Spleen (tissue), 7 donors: ENCODE measurements at regions not wholly inside any gene's neighbourhood (a gene's known extent, or its start where the extent isn't known, plus 50 kb on each side); places are given as distances from the start of the nearest gene placed in this dataset.

Experiments used
- POLR2A ChIP-seq, 3 donors: fragments of 450-650 bp; IDR thresholded peaks; one replicate each; pipeline ENCODE4 v1.5.1; 2017; ENCODE audit warnings: antibody characterized with exemption in 3 of 3, mild to moderate bottlenecking in 1 of 3
- TF ChIP-seq, protein P1 (sequence below), 11 experiments: fragments of 200-600 bp in 7 of 11; fragments of 450-650 bp in 4 of 11; sonication (generic) in 4 of 11; IDR thresholded peaks in 8 of 11; conservative IDR thresholded peaks in 3 of 11; 1 replicate in 7 of 11; 2 replicates in 4 of 11; pipeline versions ENCODE4 v1.4.0 to v1.8.0; 2016 to 2021; ENCODE audit warnings: antibody characterized with exemption in 11 of 11, inconsistent platforms in 4 of 11, mild to moderate bottlenecking in 1 of 11
- donor health status: DM: no; HTN: no; CAD: no; lungs with moderate emphysema.
- donor health status: DM: no; HTN: no; CAD: no.
- donor health status: DM: no; HTN: no; CAD: no.

DNA sequence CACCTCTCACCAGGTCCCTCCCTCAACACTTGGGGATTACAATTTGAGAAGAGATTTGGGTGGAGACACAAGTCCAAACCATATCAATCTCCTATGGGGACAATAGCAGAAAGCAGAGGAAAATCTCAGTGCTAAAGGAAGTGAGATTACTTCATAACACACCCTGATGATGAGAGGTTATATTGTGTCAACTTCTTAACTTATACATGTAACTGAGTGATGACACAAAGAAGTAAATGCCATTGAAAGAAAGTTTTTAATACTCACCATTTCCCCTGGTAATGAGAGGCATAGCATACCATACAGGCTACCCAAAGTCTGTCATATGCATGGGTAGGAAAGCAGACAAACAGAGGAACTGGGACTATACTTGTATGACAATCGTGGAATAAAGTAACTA, 137.2 kb downstream of the MMUT start:
- TF ChIP-seq, protein P1, sequence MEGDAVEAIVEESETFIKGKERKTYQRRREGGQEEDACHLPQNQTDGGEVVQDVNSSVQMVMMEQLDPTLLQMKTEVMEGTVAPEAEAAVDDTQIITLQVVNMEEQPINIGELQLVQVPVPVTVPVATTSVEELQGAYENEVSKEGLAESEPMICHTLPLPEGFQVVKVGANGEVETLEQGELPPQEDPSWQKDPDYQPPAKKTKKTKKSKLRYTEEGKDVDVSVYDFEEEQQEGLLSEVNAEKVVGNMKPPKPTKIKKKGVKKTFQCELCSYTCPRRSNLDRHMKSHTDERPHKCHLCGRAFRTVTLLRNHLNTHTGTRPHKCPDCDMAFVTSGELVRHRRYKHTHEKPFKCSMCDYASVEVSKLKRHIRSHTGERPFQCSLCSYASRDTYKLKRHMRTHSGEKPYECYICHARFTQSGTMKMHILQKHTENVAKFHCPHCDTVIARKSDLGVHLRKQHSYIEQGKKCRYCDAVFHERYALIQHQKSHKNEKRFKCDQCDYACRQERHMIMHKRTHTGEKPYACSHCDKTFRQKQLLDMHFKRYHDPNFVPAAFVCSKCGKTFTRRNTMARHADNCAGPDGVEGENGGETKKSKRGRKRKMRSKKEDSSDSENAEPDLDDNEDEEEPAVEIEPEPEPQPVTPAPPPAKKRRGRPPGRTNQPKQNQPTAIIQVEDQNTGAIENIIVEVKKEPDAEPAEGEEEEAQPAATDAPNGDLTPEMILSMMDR (IDR thresholded peaks at IDR 0.05 in 8 of 11, conservative IDR thresholded peaks at IDR 0.05 in 3 of 11): no peak
- TF ChIP-seq POLR2A (IDR thresholded peaks at IDR 0.05): no peak
